ENCODE measurements at regions not wholly inside any gene's neighbourhood (a gene's known extent, or its start where the extent isn't known, plus 50 kb on each side); places are given as distances from the start of the nearest gene placed in this dataset.

DNA sequence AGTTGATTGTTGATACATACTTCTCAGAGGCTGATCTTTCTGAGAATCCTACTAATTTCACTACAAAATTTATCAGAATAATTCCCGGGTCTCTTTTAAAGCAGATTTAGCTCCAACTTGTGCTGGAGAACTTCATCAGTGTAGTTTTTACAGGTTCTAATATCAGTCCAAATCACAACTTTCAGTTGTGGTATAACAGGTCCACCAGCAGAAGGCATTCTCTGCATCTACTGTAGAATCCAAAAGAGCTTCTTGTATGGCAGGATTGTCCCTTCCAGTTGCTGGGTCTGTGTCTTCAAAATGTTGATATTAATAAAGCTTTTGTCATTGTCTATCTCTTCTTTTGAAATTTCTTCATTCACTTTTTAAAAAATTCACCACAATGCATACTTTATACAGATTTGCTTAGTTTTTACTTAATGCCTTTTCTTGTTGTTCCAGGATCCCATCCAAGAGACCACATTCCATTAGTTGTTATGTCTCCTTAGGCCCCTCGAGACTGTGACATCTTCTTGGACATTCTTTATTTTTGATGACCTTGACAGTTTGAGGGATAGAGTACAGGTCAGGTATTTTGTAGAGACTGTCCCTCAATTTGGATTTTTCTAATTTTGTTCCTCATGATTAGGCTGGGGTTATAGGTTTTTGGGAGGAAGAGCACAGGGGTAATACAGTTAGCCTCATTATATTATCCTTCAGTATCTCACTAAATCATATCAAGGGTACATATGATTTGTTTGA, 490.5 kb upstream of the MEX3C start:
- Histone ChIP-seq H3K9me3 (ENCODE audit: low read depth) (no peaks in the 10 kb centered on the region), H3K4me1 (ENCODE audit: low read depth) (no peaks in the 10 kb centered on the region), H3K27me3 (no peaks in the 10 kb centered on the region), H3K36me3 (no peaks in the 10 kb centered on the region), H3K27ac (no peak overlapping the region), H3K4me3 (no peak overlapping the region)
- TF ChIP-seq, protein P1, sequence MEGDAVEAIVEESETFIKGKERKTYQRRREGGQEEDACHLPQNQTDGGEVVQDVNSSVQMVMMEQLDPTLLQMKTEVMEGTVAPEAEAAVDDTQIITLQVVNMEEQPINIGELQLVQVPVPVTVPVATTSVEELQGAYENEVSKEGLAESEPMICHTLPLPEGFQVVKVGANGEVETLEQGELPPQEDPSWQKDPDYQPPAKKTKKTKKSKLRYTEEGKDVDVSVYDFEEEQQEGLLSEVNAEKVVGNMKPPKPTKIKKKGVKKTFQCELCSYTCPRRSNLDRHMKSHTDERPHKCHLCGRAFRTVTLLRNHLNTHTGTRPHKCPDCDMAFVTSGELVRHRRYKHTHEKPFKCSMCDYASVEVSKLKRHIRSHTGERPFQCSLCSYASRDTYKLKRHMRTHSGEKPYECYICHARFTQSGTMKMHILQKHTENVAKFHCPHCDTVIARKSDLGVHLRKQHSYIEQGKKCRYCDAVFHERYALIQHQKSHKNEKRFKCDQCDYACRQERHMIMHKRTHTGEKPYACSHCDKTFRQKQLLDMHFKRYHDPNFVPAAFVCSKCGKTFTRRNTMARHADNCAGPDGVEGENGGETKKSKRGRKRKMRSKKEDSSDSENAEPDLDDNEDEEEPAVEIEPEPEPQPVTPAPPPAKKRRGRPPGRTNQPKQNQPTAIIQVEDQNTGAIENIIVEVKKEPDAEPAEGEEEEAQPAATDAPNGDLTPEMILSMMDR (IDR thresholded peaks at IDR 0.05; ENCODE audit: low read depth, low read length) = no peak
- DNase-seq (ENCODE audit: low read depth in 1 of 2, low spot score in 1 of 2) = no peak

DNA sequence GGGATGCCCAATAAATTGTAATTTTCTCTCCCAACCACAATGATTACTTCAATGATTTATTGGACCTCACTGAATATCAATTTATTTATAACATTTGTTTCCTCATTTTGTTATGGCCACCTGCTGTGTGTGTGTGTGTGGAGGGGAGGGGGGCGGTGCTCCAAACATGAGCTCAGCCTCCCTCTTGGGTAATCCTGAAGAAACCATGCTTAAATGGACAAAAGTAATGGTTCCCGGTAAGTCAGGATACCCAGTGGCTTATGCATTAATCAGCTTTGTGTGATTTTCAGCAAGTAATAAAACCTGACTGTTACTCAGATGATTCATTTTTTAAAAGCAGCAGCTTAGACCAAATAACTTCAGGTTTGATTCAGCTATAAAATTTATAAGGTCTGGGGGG, 495.1 kb upstream of the MEX3C start:
- TF ChIP-seq, protein P1 (IDR thresholded peaks at IDR 0.05; ENCODE audit: low read depth, low read length) = no peak
- no peak overlapping the region for H3K4me3 ChIP-seq
- no peak for DNase-seq (ENCODE audit: low read depth in 1 of 2, low spot score in 1 of 2)
- H3K27me3 ChIP-seq = no peaks in the 10 kb centered on the region
- no peak overlapping the region for H3K27ac ChIP-seq
- H3K36me3 ChIP-seq = no peaks in the 10 kb centered on the region
- H3K4me1 ChIP-seq (ENCODE audit: low read depth) = no peaks in the 10 kb centered on the region
- no peaks in the 10 kb centered on the region for H3K9me3 ChIP-seq (ENCODE audit: low read depth)

DNA sequence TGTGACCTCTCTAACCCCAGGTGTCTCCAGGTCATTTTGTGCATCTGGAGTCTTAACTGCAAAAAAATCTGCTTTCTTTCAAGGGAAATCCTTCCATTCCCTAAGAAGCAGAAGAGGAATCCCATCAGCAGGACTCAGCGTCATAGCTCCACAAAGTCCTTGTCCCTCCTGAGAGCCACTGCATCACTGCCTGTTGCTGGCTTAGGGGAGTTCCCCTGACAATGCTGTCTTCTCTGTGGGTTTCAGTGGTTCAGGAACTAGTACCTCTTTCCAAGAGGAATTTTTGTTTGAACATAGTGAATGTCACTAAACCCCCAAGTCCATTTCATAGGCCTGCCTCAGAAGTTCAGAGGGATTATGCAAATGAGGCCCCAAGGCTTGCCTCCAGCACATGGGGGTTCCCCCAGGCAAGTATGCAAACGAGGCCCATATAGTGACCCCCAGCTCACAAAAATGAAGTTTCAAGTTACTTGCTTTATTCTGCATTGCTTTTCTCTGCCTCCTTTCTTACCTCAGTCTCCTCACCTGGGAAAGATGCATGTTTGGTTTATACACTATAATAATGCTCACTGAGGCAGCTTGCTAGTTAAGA, 513.9 kb upstream of the MEX3C start:
- H3K4me3 ChIP-seq = no peak overlapping the region
- TF ChIP-seq, protein P1 (IDR thresholded peaks at IDR 0.05; ENCODE audit: low read depth, low read length) = no peak
- no peak overlapping the region for H3K27ac ChIP-seq
- no peaks in the 10 kb centered on the region for H3K4me1 ChIP-seq (ENCODE audit: low read depth)
- H3K27me3 ChIP-seq = no peaks in the 10 kb centered on the region
- no peak for DNase-seq (ENCODE audit: low read depth in 1 of 2, low spot score in 1 of 2)
- no peaks in the 10 kb centered on the region for H3K36me3 ChIP-seq
- peaks cover 3% of the 10 kb centered on the region for H3K9me3 ChIP-seq (ENCODE audit: low read depth)

DNA sequence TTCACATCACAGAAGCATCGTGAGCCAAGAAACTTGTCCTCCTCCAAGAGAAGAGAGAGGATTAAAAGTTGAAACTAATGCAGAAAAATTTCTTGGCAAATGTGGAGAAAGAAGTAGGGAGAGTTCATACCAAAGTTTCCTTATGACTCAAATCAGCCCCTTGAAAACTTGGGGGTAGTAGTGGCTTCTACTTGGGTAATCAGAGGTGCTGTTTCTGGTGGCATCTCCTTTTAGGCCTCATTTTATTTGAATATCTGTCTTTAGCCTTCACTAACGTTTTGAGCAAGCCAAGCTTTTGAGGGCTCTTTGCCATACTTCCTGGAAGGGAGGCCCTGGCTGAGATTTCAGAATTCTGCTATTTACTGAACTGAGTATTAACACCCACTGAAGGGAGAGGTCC, 515.3 kb upstream of the MEX3C start:
- Histone ChIP-seq H3K27ac (no peak overlapping the region), H3K36me3 (no peaks in the 10 kb centered on the region), H3K4me1 (ENCODE audit: low read depth) (no peaks in the 10 kb centered on the region), H3K9me3 (ENCODE audit: low read depth) (no peaks in the 10 kb centered on the region), H3K4me3 (no peak overlapping the region), H3K27me3 (no peaks in the 10 kb centered on the region)
- TF ChIP-seq, protein P1 (IDR thresholded peaks at IDR 0.05; ENCODE audit: low read depth, low read length) = no peak
- no peak for DNase-seq (ENCODE audit: low read depth in 1 of 2, low spot score in 1 of 2)

DNA sequence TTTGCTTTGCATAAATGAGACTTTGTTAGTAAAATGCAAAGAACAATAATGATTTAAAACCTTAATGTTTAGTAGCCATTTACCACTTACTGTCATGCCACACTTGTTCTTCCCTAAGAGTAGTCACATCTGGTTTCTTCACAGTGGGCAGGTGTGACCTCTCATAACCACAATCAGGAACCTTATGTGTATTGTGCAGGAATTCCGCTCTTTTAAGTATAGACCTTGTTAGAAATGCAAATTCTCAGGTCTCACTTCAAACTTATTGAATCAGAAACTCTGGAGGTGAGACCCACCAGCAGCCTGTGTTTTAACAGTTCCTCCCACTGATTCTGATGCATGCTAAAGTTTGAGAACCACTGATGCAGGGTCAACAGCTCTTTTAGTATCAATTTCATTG, 518.8 kb upstream of the MEX3C start:
- DNase-seq (ENCODE audit: low read depth in 1 of 2, low spot score in 1 of 2) = no peak
- TF ChIP-seq, protein P1 (IDR thresholded peaks at IDR 0.05; ENCODE audit: low read depth, low read length) = no peak
- no peaks in the 10 kb centered on the region for H3K9me3 ChIP-seq (ENCODE audit: low read depth)
- no peaks in the 10 kb centered on the region for H3K4me1 ChIP-seq (ENCODE audit: low read depth)
- no peak overlapping the region for H3K27ac ChIP-seq
- H3K27me3 ChIP-seq = no peaks in the 10 kb centered on the region
- H3K36me3 ChIP-seq = no peaks in the 10 kb centered on the region
- no peak overlapping the region for H3K4me3 ChIP-seq
